A549 (cell line): ENCODE measurements at regions not wholly inside any gene's neighbourhood (a gene's known extent, or its start where the extent isn't known, plus 50 kb on each side); places are given as distances from the start of the nearest gene placed in this dataset.

Experiments
- MAZ ChIP-seq: fragments of 150-350 bp; IDR thresholded peaks from 2 replicates; pipeline ENCODE4 v1.6.1; 2014; ENCODE audit warnings: antibody characterized with exemption, low read depth, low read length, borderline replicate concordance
- POLR2A ChIP-seq: IDR thresholded peaks from 2 replicates; pipeline ENCODE4 v1.6.1; 2012; ENCODE audit warnings: mild to moderate bottlenecking, low read length
- TP53 ChIP-seq: fragments of 250-450 bp; sonication (Bioruptor Pico); IDR thresholded peaks from 2 replicates; pipeline ENCODE4 v1.5.0; 2021; ENCODE audit warnings: mild to moderate bottlenecking, moderate library complexity
- USF2 ChIP-seq: fragments of 450-650 bp; IDR thresholded peaks from 2 replicates; pipeline ENCODE4 v1.6.1; 2014; ENCODE audit warnings: antibody characterized with exemption
- TF ChIP-seq, protein P1 (sequence below): fragments of >200 bp; sonication (Bioruptor Twin); formaldehyde crosslinking; IDR thresholded peaks from 3 replicates; pipeline ENCODE4 v1.5.1; 2016

DNA sequence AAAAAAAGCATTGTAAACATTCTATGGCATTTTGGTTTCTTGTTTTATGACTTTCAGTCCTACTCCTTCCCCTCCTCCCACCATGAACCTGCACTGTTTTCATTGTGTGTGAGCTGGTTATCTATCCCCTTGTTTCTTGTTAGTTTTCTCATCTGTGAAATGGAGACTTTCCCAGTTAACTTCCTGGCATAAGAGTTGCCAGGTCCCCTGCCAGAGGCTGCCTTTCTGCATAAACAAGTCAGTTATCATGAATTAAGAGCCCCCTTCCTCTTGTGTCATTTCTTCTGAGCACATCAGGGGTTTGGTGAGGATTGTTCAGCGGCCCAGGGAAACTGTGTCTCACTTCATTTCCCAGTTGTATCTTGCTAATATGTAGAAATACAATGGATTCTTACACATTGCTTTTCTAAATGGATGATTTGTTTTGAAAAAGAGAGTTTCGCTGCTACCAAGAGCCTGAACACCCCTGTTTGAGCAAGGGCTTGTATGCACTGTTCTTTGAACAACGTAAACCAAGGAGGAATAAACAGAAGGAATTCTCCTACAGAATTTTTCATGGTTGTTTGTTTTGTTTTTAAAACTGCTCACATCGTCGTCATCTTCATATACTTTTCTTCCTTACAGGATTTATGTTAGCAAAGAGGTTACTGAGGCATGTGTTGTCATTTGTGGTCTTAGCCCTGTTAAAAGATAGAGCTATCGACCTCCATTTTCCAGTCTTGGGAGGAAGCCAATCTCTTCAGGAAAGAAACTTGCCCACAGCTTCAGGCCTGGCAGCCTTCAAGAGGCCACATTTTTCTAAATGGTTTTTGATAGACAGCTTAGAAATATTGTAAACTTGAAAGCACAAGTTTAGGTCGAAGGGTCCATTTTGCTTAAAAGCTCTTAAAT is 144.6 kb upstream of the IL12A start:
- TF ChIP-seq, protein P1, sequence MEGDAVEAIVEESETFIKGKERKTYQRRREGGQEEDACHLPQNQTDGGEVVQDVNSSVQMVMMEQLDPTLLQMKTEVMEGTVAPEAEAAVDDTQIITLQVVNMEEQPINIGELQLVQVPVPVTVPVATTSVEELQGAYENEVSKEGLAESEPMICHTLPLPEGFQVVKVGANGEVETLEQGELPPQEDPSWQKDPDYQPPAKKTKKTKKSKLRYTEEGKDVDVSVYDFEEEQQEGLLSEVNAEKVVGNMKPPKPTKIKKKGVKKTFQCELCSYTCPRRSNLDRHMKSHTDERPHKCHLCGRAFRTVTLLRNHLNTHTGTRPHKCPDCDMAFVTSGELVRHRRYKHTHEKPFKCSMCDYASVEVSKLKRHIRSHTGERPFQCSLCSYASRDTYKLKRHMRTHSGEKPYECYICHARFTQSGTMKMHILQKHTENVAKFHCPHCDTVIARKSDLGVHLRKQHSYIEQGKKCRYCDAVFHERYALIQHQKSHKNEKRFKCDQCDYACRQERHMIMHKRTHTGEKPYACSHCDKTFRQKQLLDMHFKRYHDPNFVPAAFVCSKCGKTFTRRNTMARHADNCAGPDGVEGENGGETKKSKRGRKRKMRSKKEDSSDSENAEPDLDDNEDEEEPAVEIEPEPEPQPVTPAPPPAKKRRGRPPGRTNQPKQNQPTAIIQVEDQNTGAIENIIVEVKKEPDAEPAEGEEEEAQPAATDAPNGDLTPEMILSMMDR: no peak
- no peak for TF ChIP-seq POLR2A
- no peak for TF ChIP-seq TP53
- no peak for TF ChIP-seq USF2
- no peak for TF ChIP-seq MAZ
